GM18861 (cell line): ENCODE measurements at regions not wholly inside any gene's neighbourhood (a gene's known extent, or its start where the extent isn't known, plus 50 kb on each side); places are given as distances from the start of the nearest gene placed in this dataset.
A peak's percentile ranks its signal among the peaks of the same experiment; 100 is the strongest.
"Not testable (repeated sequence)": the region's sequence is repeated elsewhere in the genome, so short reads cannot be mapped to it uniquely, and the experiment has no call there.

Experiments
- ATAC-seq: cut with Tn5 transposase; IDR thresholded peaks from one replicate; pipeline ENCODE4 v1.9.1; 2021; ENCODE audit not compliant: unreplicated experiment

DNA sequence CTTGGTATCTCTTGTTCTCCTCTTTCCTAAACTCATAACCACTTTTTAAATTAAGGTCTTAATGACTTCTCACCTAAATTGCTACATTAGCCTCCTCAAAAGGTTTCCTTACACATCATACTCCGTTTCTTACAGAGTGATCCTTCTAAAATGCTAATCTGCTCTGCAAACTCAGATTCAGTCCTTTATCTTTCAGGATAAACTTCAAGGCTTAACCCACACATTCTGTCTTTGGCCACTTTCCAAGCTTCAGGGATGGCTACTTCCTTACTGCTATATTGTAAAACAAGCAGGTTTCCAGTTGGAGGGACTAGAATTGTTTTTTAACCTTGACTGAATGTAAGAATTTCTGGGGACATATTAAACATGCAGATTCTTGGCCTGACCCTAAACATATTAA lies 105.5 kb upstream of the CHD1 start:
- ATAC-seq, result no peak

- ATAC-seq, result no peak
Observed at GRCh38 chr5:99033014-99033900, 104.5 kb upstream of the CHD1 start.

- ATAC-seq, result peak; percentile 32
Observed at GRCh38 chr5:99032234-99033013, 103.6 kb upstream of the CHD1 start.

DNA sequence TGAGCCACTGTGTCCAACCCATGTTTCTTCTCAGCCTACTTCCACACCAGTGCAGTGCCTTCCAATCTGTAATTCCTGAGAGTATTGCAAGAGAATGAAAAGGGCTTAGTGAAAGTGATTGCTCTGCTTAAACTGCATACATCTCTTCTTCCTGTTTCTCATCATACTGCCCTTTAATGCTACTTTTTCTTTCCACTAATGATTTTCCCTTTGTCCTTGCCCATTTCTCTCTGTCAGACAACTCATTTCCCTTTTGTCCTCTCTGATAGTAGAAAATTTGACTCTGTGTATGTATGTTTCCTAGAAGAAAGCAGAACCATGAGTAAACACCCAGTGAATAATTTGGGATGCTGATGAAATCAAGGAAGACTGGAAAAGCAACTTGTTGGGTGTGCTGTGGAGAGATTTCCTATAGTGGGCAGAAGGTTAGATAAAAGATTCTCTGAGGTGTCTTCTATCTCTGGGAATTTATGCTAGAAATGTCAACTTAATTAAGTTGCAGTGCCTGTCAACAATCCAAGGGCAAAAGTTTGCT lies 102.2 kb upstream of the CHD1 start:
- no peak for ATAC-seq

- ATAC-seq, result no peak
Observed at GRCh38 chr5:99029172-99029571, 100.4 kb upstream of the CHD1 start.

DNA sequence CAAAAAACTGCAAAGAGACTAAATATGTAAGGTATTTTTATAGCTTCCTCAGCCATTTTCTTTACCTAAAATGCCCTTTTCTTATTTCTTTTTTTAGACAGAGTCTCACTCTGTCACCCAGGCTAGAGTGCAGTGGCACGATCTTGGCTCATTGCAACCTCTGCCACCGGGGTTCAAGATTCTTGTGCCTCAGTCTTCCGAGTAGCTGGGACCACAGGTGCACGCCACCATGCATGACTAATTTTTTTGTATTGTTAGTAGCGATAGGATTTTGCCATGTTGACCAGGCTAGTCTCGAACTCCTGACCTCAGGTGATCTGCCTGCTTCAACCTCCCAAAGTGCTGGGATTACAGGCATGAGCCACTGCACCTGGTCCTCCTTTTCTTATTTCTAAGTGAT lies 99.4 kb upstream of the CHD1 start:
- not testable (repeated sequence) for ATAC-seq

DNA sequence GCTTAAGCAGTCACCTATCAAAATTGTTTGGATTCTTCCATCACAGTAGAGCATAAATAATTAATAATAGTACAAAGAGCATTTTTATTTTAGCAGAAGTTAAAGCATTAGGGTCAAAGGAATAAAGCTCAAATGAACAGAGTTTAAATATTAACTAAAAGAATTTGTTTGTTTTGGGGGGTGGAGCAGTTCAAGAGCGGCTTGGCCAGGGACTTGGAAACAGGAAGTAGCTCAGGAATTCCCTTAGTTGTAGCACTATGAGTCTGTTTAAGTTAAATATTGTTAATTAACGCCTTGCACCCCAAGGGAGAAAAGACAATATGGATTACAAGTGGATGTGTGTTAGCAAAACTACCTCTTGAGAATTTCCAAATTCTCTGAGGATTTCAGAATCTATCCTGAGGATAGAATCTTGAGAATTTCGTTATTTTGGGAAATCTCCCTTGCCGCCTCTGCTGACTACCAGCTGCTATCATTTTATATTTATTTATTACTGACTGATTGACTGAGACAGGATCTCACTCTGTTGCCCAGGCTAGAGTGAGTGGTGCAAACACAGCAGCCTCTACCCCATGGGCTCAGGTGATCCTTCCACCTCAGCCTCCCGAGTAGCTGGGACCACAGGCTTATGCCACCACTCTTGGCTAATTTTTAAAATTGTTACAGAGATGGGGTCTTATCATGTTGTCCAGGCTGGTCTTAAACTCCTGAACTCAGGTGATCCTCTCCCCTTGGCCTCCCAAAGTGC lies 96.7 kb upstream of the CHD1 start:
- ATAC-seq, result peak; percentile 9

DNA sequence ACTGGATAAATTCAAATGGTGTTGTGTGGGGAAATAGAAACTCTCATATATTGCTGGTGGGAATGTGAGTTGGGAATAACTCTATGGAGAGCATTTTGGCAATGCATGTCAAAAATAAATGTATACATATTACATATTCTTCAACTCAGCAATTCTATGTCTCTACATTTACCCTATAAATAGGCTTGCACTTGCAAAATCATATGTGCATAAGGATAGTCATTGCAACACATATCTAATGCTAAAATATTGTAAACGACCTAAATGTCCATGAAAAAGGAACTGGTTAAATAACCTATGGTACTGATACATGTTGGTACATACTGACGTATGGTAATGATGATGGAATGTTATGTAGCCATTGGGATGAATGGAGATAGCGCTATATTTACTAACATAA lies 94.5 kb upstream of the CHD1 start:
- ATAC-seq, result no peak

DNA sequence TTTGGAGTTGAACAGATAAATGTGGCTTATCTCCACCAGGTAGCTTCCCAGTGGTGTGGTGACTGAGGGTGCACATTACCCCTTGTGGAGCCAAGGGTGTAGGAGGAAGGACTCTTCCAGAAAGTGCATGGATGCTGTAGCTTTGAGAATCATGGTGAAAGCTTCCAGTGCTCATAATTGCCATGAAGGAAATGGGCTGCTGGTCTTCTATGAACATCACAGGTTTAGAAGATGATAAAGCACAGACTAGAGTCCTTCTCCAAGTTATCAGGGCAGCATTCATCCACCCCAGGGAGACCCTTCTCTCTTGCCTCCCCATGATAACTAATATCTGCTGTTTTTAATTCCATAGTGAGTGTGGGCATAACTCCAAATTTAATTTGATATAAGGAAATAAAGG lies 93.4 kb upstream of the CHD1 start:
- ATAC-seq, result no peak

- no peak for ATAC-seq
Observed at GRCh38 chr5:99020698-99021048, 91.9 kb upstream of the CHD1 start.

GRCh38 chr5:99019812-99020697 lies 91.2 kb upstream of the CHD1 start:
- ATAC-seq, result peak; percentile 60

DNA sequence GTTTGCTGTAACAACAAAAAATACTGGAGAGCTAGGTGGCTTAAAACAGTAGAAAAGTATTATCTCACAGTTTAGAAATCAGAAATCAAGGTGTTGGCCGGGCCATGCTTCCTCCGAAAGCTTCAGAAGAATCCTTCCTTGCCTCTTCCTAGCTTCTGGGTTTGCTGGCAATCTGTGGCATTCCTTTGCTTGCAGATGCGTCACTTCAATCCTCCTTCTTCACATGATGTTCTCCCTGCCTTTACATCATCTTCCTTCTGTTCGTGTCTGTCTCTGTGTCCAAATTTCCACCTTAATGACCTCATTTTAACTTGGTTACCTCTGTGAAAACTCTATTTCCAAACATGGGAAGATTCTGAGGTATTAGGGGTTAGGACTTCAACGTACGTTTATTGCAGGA lies 90.4 kb upstream of the CHD1 start:
- no peak for ATAC-seq

DNA sequence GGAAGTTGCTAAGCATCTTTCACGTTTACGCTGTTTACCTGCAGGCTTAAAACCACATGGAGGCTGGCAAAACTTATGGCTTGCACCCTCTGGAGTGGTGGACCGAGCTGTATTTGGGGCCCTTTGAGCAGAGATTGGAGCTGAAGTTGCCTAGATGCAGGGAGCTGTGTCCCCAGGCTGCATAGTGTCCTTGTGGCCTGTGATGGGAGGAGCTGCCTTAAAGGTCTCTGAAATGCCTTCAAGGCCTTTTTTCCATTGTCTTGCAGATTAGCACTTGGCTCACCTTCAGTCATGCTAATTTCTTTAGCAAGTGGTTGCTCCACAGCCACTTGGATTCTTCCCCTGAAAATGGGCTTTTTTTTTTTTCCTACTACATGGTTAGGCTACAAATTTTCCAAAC lies 81.5 kb upstream of the CHD1 start:
- ATAC-seq, result no peak

DNA sequence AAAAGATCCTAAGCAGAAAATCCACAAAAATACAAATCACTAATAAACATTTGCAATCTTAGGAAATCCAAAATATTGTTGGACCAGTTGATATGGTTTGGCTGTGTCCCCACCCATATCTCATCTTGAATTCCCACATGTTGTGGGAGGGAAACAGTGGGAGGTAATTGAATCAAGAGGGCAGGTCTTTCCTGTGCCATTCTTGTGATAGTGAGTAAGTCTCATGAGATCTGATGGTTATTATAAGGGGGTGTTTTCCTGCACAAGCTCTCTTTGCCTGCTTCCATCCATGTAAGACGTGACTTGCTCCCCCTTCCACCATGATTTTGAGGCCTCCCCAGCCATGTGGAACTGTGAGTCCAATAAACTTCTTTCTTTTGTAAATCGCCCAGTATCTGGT lies 79.2 kb upstream of the CHD1 start:
- ATAC-seq, result not testable (repeated sequence)

DNA sequence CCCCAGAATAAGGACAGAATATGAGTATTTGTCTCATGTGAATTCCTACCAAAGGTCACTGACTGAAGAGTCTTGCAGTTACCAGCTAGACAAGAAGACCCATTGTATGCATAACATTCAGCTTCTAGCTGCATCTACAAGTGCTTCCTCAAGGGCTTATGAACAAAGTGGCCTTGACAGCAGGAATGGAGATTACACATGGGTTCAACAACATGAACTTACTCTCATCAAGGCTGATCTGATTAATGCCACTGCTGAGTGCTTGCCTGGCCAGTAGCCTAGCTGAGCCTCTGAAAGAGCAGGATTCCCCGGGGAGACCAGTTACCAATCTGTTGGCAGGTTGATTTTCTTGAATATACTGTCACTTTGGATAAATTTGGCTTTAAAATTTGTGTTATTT lies 76.7 kb upstream of the CHD1 start:
- no peak for ATAC-seq

DNA sequence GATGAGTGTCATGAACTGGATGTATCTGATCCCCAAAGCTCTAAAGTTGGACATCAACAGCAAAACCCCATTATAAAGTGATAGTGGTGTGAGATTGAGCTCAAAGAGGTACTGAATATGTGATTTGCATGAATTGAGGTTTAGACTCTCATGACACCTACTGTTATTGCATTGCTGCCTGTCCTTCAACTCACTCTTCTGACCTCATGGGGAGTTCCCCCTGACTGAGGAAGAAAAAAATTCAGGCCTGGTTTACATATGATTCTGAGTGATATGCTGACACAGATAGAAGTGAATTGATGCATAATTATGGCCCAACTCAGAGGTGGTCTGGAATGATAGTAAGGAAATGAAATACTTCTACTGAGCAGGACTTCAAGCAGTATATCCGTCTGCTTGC lies 76.2 kb upstream of the CHD1 start:
- peak; percentile 100 for ATAC-seq

DNA sequence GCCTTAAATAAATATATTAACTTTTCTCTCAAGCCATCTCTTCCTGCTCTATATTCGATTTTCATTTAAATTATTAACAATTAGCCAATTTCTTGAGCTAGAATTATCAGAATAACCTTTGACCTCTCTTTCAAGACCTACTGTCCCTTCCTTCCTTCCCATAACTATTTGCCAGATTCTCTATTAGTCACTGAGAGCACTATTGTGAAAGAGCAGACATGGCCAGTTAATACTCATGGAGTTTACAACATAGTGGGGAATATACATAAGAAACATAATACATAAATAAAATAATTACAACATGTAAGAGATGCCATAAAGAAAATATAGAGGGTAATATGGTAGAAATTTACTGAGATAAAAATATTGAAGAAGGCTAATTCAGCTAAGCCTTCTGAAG lies 72.1 kb upstream of the CHD1 start:
- no peak for ATAC-seq

GRCh38 chr5:99000221-99000620 lies 71.4 kb upstream of the CHD1 start:
- no peak for ATAC-seq

DNA sequence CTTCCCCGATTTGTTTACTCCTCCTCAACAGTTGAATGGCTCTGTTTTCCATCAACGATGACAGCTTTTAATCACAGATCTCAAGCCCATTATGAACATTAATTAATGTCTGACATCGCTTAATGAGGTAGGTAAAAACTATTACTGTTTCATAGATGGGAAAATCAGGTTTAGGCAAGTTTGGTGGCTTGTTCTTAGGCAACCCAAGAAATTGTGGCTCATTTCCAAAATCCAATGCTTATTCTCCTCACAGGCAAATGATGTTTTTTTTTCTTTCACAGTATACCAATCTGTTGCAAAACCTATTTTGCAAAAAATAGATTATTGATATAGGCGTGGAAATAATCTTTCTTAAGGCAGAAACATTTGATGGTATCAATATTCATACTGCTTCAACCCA lies 70.8 kb upstream of the CHD1 start:
- ATAC-seq, result no peak

DNA sequence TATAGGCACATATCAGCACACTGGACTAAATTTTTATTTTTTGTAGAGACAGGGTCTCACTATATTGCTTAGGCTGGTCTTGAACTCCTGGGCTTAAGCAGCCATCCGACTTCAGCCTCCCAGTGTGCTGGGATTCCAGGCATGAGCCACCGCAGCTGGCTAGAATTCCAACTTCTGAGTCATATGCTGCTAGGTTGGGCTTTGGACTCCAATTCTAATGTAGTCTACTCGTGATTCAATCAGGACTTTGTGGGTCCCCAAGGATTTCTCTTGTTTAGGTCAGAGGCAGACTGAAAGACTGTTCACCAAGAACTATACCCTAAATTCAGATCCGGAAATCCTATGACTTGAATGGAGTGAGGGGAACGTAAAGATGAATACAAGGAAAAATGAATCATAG lies 68.2 kb upstream of the CHD1 start:
- no peak for ATAC-seq
